Ishikawa (cell line): ENCODE measurements at regions not wholly inside any gene's neighbourhood (a gene's known extent, or its start where the extent isn't known, plus 50 kb on each side); places are given as distances from the start of the nearest gene placed in this dataset.

Source experiments
- CREB1 ChIP-seq: IDR thresholded peaks from 2 replicates; pipeline ENCODE4 v1.6.1; 2012; ENCODE audit warnings: low read depth
- YY1 ChIP-seq: IDR thresholded peaks from 2 replicates; pipeline ENCODE4 v1.6.1; 2012; ENCODE audit warnings: low read depth
- ZBTB7A ChIP-seq: IDR thresholded peaks from 2 replicates; pipeline ENCODE4 v1.6.1; 2012; ENCODE audit warnings: low read depth
- TF ChIP-seq, protein P1 (sequence below): IDR thresholded peaks from 2 replicates; pipeline ENCODE4 v1.6.1; 2012

DNA sequence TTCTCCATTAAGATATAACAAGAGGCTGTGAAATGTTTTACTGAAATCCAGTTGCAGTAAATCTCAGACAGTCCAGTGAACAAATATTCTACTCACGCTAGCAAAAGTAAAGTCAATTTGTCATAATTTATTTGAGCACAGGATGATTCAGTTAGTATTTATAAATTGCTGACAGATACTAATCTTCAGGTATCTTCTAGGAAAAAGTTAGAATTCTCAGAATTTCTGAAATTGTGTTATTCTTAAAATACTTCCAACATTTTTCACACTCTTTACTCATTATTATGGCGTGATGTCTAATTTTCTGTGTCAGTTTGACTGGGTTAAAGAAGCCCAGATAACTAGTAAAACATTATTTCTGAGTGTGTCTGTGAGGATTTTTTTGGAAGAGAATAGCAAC lies 460.2 kb upstream of the ACVR2A start:
- TF ChIP-seq CREB1 (no peak), ZBTB7A (no peak), YY1 (no peak)
- TF ChIP-seq, protein P1, sequence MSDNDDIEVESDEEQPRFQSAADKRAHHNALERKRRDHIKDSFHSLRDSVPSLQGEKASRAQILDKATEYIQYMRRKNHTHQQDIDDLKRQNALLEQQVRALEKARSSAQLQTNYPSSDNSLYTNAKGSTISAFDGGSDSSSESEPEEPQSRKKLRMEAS: no peak
